Trophoblast cell (in vitro differentiated cells and primary cell): ENCODE measurements at regions not wholly inside any gene's neighbourhood (a gene's known extent, or its start where the extent isn't known, plus 50 kb on each side); places are given as distances from the start of the nearest gene placed in this dataset.
A peak's percentile ranks its signal among the peaks of the same experiment; 100 is the strongest.
"Not testable (repeated sequence)": the region's sequence is repeated elsewhere in the genome, so short reads cannot be mapped to it uniquely, and the experiment has no call there.

Experiments used
- DNase-seq, 2 donors: peaks; one replicate each; pipeline ENCODE4 v3.0.0-alpha.2; 2016
- H2AFZ ChIP-seq: 2 replicates; pipeline ENCODE4 v1.6.1; 2013; ENCODE audit warnings: low read length, moderate library complexity, mild to moderate bottlenecking; ENCODE audit not compliant: insufficient read depth, poor library complexity
- H2AK5ac ChIP-seq: 2 replicates; pipeline ENCODE4 v1.6.1; 2013; ENCODE audit warnings: mild to moderate bottlenecking, low read length
- H2BK120ac ChIP-seq: 2 replicates; pipeline ENCODE4 v1.6.1; 2013; ENCODE audit warnings: low read length, mild to moderate bottlenecking, moderate library complexity; ENCODE audit not compliant: insufficient read depth, poor library complexity
- H2BK12ac ChIP-seq: 2 replicates; pipeline ENCODE4 v1.6.1; 2013; ENCODE audit warnings: mild to moderate bottlenecking, low read length, moderate library complexity
- H2BK5ac ChIP-seq: 2 replicates; pipeline ENCODE4 v1.6.1; 2013; ENCODE audit warnings: low read length, low read depth, moderate library complexity, mild to moderate bottlenecking; ENCODE audit not compliant: poor library complexity
- H3K14ac ChIP-seq: 2 replicates; pipeline ENCODE4 v1.6.1; 2013; ENCODE audit warnings: mild to moderate bottlenecking, low read length
- H3K18ac ChIP-seq: 2 replicates; pipeline ENCODE4 v1.6.1; 2013; ENCODE audit warnings: mild to moderate bottlenecking, low read length
- H3K23ac ChIP-seq: 2 replicates; pipeline ENCODE4 v1.6.1; 2013; ENCODE audit warnings: low read length
- H3K27ac ChIP-seq: 2 replicates; pipeline ENCODE4 v1.5.1; 2013; ENCODE audit warnings: low read depth, mild to moderate bottlenecking, inconsistent platforms, low read length, moderate library complexity
- H3K27me3 ChIP-seq: 2 replicates; pipeline ENCODE4 v1.6.1; 2013; ENCODE audit warnings: inconsistent platforms, mild to moderate bottlenecking, low read length, moderate library complexity; ENCODE audit not compliant: insufficient read depth
- H3K36me3 ChIP-seq, 2 experiments: 1 replicate in 1 of 2; 2 replicates in 1 of 2; pipeline ENCODE4 v1.6.1; 2013; ENCODE audit warnings: low read length in 2 of 2, mild to moderate bottlenecking in 2 of 2, moderate library complexity in 1 of 2; ENCODE audit not compliant: insufficient read depth in 2 of 2, control insufficient read depth in 1 of 2
- H3K4ac ChIP-seq: 2 replicates; pipeline ENCODE4 v1.6.1; 2013; ENCODE audit warnings: low read depth, mild to moderate bottlenecking, low read length, moderate library complexity
- H3K4me1 ChIP-seq, 2 experiments: 1 replicate in 1 of 2; 2 replicates in 1 of 2; pipeline ENCODE4 v1.6.1; 2013; ENCODE audit warnings: low read length in 2 of 2, mild to moderate bottlenecking in 2 of 2, moderate library complexity in 1 of 2; ENCODE audit not compliant: insufficient read depth in 2 of 2, control insufficient read depth in 1 of 2
- H3K4me2 ChIP-seq: 2 replicates; pipeline ENCODE4 v1.6.1; 2013; ENCODE audit warnings: inconsistent platforms, mild to moderate bottlenecking, low read length, moderate library complexity
- H3K4me3 ChIP-seq: 2 replicates; pipeline ENCODE4 v1.5.1; 2013; ENCODE audit warnings: mild to moderate bottlenecking, low read depth, low read length, inconsistent platforms
- H3K79me1 ChIP-seq: one replicate; pipeline ENCODE4 v1.6.1; 2013; ENCODE audit warnings: low read length
- H3K79me2 ChIP-seq: 2 replicates; pipeline ENCODE4 v1.6.1; 2013; ENCODE audit warnings: low read length, mild to moderate bottlenecking; ENCODE audit not compliant: control insufficient read depth, insufficient read depth, poor library complexity
- H3K9ac ChIP-seq: 2 replicates; pipeline ENCODE4 v1.6.1; 2013; ENCODE audit warnings: mild to moderate bottlenecking, low read length
- H3K9me3 ChIP-seq: 2 replicates; pipeline ENCODE4 v1.6.1; 2013; ENCODE audit warnings: low read depth, mild to moderate bottlenecking, control low read depth, inconsistent platforms, low read length; ENCODE audit not compliant: insufficient read depth
- H4K12ac ChIP-seq: 2 replicates; pipeline ENCODE4 v1.6.1; 2013; ENCODE audit warnings: low read depth, mild to moderate bottlenecking, low read length, moderate library complexity
- H4K8ac ChIP-seq: 2 replicates; pipeline ENCODE4 v1.6.1; 2013; ENCODE audit warnings: low read depth, mild to moderate bottlenecking, low read length, moderate library complexity
- H4K91ac ChIP-seq: one replicate; pipeline ENCODE4 v1.6.1; 2013; ENCODE audit warnings: low read depth, mild to moderate bottlenecking, low read length, moderate library complexity
- WGBS: extraction: QIAGEN DNeasy Blood & Tissue Kit; methylation state at CpG from one replicate; pipeline ENCODE4 v1.1.7; 2013; ENCODE audit warnings: missing lambda C conversion rate; ENCODE audit not compliant: insufficient read length, insufficient coverage; ENCODE audit errors: extremely low coverage; 5-methylcytosine and 5-hydroxymethylcytosine counted together

- no CpG with 5 or more reads among the region's 6 CpGs for WGBS
- H3K27me3 ChIP-seq, H3K36me3 ChIP-seq, H3K79me2 ChIP-seq, H3K4ac ChIP-seq, H4K8ac ChIP-seq, H2BK120ac ChIP-seq, H2BK12ac ChIP-seq, H3K9me3 ChIP-seq, DNase-seq, H2AK5ac ChIP-seq, H3K9ac ChIP-seq, H2AFZ ChIP-seq, H3K18ac ChIP-seq, H2BK5ac ChIP-seq, H3K4me2 ChIP-seq, H3K79me1 ChIP-seq, H3K4me1 ChIP-seq, H4K91ac ChIP-seq, H3K27ac ChIP-seq, H3K14ac ChIP-seq, H3K4me3 ChIP-seq, H4K12ac ChIP-seq, H3K23ac ChIP-seq: not testable (repeated sequence)
These were observed 1548.3 kb downstream of the RPIA start for GRCh38 chr2:90239769-90240168.

DNA sequence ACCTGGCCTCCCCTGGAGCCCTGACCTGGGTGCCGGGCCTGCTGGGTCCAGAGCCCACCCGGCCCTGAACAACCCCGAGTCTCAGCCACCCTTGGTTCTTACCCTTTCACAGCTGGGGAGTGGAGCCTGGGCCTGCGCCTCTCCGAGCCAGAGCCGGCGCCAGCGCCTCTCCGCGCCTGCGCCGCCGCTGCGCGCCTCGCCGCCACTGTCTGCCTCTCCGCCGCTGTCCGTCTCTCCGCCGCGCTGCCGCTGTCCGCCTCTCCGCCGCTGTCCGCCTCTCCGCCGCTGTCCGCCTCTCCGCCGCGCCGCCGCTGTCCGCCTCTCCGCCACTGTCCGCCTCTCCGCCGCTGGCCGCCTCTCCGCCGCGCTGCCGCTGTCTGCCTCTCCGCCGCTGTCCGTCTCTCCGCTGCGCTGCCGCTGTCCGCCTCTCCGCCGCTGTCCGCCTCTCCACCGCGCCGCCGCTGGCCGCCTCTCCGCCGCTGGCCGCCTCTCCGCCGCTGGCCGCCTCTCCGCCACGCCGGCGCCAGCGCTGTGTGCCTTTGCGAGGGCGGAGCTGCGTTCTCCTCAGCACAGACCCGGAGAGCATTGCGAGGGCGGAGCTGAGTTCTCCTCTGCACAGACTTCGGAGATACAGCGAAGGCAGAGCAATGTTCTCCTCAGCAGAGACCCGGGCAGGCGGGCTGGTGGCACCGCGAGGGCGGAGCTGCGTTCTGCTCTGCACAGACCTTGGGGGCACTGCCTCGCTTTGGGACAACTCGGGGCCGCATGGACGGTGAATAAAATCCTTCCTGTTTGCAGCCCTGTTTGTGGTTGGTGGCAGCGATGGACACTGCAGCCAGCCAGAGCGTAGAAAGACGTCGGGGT is 1553.7 kb downstream of the RPIA start:
- H3K79me1 ChIP-seq, H3K4me1 ChIP-seq: not testable (repeated sequence)
- no CpG with 5 or more reads among the region's 94 CpGs for WGBS

DNA sequence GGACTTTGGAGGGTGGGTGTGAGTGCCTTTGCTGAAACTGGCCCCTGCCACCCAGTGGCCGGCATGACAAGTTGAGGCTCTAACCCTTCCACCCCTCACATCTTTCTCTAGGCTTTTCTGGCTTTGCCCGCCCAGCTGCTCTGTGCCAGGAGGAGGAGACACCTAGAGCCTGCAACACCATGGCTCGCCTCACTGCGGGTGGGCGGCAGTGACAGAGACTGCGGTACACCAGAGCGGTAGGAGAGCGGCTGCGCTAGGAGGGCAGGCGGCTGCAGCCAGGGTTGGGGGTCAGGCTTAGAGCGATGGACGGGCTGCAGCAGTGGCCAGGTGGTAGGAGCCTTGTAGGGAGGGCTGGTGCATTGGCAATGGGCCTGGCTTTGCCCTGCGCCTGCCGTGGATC is 1556.9 kb downstream of the RPIA start:
- DNase-seq, H4K12ac ChIP-seq, H3K79me2 ChIP-seq, H3K4me3 ChIP-seq, H3K36me3 ChIP-seq, H2BK5ac ChIP-seq, H3K4me2 ChIP-seq, H3K4me1 ChIP-seq, H4K8ac ChIP-seq, H2BK12ac ChIP-seq, H3K9ac ChIP-seq, H3K14ac ChIP-seq, H2BK120ac ChIP-seq, H3K18ac ChIP-seq, H2AK5ac ChIP-seq, H3K4ac ChIP-seq, H3K27me3 ChIP-seq, H3K23ac ChIP-seq, H3K27ac ChIP-seq, H4K91ac ChIP-seq, H3K79me1 ChIP-seq, H2AFZ ChIP-seq, H3K9me3 ChIP-seq: not testable (repeated sequence)
- no CpG with 5 or more reads among the region's 14 CpGs for WGBS

More for the DNA sequence above, 1553.7 kb downstream of the RPIA start:
- Histone ChIP-seq H3K4me3 (peak overlapping the region; percentile 72), H3K4me2 (peak overlapping the region; percentile 50), H2AFZ (peak overlapping the region; percentile 17), H4K8ac (peak overlapping the region; percentile 13), H3K27ac (peak overlapping the region; percentile 65), H3K14ac (peak overlapping the region; percentile 28)
- not testable (repeated sequence) for H2AK5ac ChIP-seq, H4K12ac ChIP-seq, H3K9me3 ChIP-seq, H3K9ac ChIP-seq, H3K23ac ChIP-seq, H3K18ac ChIP-seq, H3K27me3 ChIP-seq, H3K4ac ChIP-seq, H2BK120ac ChIP-seq, H2BK12ac ChIP-seq, H3K79me2 ChIP-seq, H4K91ac ChIP-seq, H3K36me3 ChIP-seq, H2BK5ac ChIP-seq
- DNase-seq, result peak in 1 of 2 donors; percentile 42

- not testable (repeated sequence) for H3K9ac ChIP-seq, H3K36me3 ChIP-seq, H3K18ac ChIP-seq, H3K14ac ChIP-seq, H3K79me1 ChIP-seq, H2BK120ac ChIP-seq, H2AFZ ChIP-seq, H3K4ac ChIP-seq, H3K27ac ChIP-seq, H3K27me3 ChIP-seq, DNase-seq, H2AK5ac ChIP-seq, H3K4me1 ChIP-seq, H2BK12ac ChIP-seq, H3K23ac ChIP-seq, H3K9me3 ChIP-seq, H2BK5ac ChIP-seq, H3K4me3 ChIP-seq, H4K91ac ChIP-seq, H4K8ac ChIP-seq, H3K4me2 ChIP-seq, H3K79me2 ChIP-seq, H4K12ac ChIP-seq
- no CpG with 5 or more reads among the region's 8 CpGs for WGBS
These were observed 1558.9 kb downstream of the RPIA start for GRCh38 chr2:90250350-90250749.
